ENCODE measurements at regions not wholly inside any gene's neighbourhood (a gene's known extent, or its start where the extent isn't known, plus 50 kb on each side); places are given as distances from the start of the nearest gene placed in this dataset.

DNA sequence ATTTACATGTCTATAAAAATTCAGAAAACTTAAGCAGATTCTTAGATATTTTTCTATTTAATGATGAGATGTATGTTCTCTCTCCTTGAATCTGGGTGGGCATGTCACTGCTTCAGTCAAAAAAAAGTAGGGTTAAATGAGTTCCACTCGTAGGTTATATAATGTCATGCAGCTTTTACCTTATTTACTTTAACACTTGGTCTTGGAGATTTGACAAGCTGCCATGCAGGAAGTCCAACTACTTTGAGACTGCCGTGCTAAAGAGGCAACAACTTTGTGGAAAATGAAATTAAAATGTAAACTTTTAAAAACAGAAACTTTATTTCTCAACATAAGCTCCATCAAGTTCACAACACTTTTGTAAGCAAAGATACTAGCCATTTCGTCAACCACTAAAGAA lies 1336.0 kb upstream of the CDH8 start:
- H3K23me2 ChIP-seq (ENCODE audit: insufficient read length, low read depth, low read length, poor library complexity, severe bottlenecking), result no peaks in the 10 kb centered on the region
- peaks cover 0 to 12% (median 0%) of the 10 kb centered on the region in 3 experiments; a peak in 3 of 7 replicates for H3K36me3 Mint-ChIP-seq (ENCODE audit: insufficient read depth in 1 of 3, low read depth in 3 of 3)
- H3K4me3 Mint-ChIP-seq, result no peak overlapping the region
- H3K56ac ChIP-seq (ENCODE audit: insufficient read length, low read depth, low read length), result no peak overlapping the region
- no peak overlapping the region for H4K8ac ChIP-seq (replicated peaks; ENCODE audit: insufficient read length, low read depth, low read length)
- H2AK5ac ChIP-seq (ENCODE audit: insufficient read length, low read length), result no peak overlapping the region
- H2BK12ac ChIP-seq (ENCODE audit: insufficient read length, low read depth, low read length), result no peak overlapping the region
- no peak overlapping the region; a peak in 1 of 7 replicates for H3K27ac Mint-ChIP-seq
- H3K4me2 ChIP-seq (ENCODE audit: insufficient read depth, insufficient read length, low read length), result no peak overlapping the region
- TF ChIP-seq CTCF (conservative IDR thresholded peaks at IDR 0.05), result no peak
- H3K4me1 Mint-ChIP-seq, result peaks cover 21 to 28% of the 10 kb centered on the region in 2 experiments
- no peaks in the 10 kb centered on the region for H4K20me1 ChIP-seq (ENCODE audit: control insufficient read depth, insufficient read depth, insufficient read length)
- H3K9me3 ChIP-seq (ENCODE audit: control insufficient read depth, low read depth, low read length), result no peaks in the 10 kb centered on the region
- H2AFZ ChIP-seq (ENCODE audit: low read length), result no peak overlapping the region
- no peak overlapping the region for H3K4ac ChIP-seq (ENCODE audit: low read depth, low read length)
- H3K27me3 Mint-ChIP-seq (ENCODE audit: low read depth), result no peaks in the 10 kb centered on the region
- H3K4me1 ChIP-seq (ENCODE audit: insufficient read depth, low read length), result no peaks in the 10 kb centered on the region
- no CpG with 5 or more reads among the region's 3 CpGs for WGBS (ENCODE audit: extremely low coverage, insufficient read length, low lambda C conversion rate)
- no peak overlapping the region for H3K27ac ChIP-seq (ENCODE audit: insufficient read length, low read depth, low read length)
- H2BK20ac ChIP-seq (ENCODE audit: low read depth, low read length, poor library complexity, severe bottlenecking), result no peak overlapping the region
- H4K5ac ChIP-seq (ENCODE audit: insufficient read length, low read depth, low read length), result no peak overlapping the region
- no peak for DNase-seq
- H3K14ac ChIP-seq (ENCODE audit: insufficient read depth, low read length), result no peak overlapping the region
- no peaks in the 10 kb centered on the region; a peak in 1 of 5 replicates for H3K9me3 Mint-ChIP-seq
- H3K23ac ChIP-seq (ENCODE audit: insufficient read length, low read depth, low read length), result no peak overlapping the region
- no peak overlapping the region for H2BK15ac ChIP-seq (ENCODE audit: low read depth, low read length)
- H3K9ac ChIP-seq (ENCODE audit: extremely low read depth, insufficient read length, low read length), result no peak overlapping the region
- H4K91ac ChIP-seq (ENCODE audit: insufficient read length, low read depth, low read length), result no peak overlapping the region
- no peak overlapping the region for H3T11ph ChIP-seq (ENCODE audit: low read length)
- H2BK120ac ChIP-seq (ENCODE audit: low read depth, low read length, poor library complexity, severe bottlenecking), result no peak overlapping the region
- no peak overlapping the region for H2BK5ac ChIP-seq (ENCODE audit: insufficient read length, low read length)
- H3K79me2 ChIP-seq (ENCODE audit: insufficient read depth, low read length), result no peaks in the 10 kb centered on the region
- no peaks in the 10 kb centered on the region for H3K27me3 ChIP-seq (ENCODE audit: insufficient read depth, low read length)
- H3K79me1 ChIP-seq (ENCODE audit: insufficient read depth, low read depth, low read length, poor library complexity, severe bottlenecking), result no peaks in the 10 kb centered on the region
- no peak overlapping the region for H3K18ac ChIP-seq (ENCODE audit: insufficient read length, low read depth, low read length)

All from H9 (cell line).